ENCODE measurements at regions not wholly inside any gene's neighbourhood (a gene's known extent, or its start where the extent isn't known, plus 50 kb on each side); places are given as distances from the start of the nearest gene placed in this dataset.

DNA sequence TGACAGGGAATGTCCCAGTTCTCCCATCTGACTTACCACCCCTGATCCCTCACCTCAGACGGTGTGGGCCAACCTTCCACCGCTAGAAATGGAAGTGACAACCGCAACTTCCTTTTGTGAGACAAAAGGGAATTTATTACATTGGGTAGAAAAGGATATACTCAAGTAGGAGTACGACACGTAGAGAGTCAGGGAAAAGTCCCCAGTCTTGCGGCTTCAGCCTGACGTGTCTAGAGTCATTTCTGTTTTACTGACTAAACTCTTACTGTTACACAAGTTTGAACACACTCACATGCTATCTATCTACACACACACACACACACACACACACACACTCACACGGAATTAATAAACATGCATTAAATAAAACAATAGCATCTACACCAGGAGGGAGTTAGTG lies 178.9 kb downstream of the COPRS start:
- Mint-ChIP-seq H3K36me3 (ENCODE audit: insufficient read depth, unreplicated experiment) (no peaks in the 10 kb centered on the region), H3K27me3 (ENCODE audit: unreplicated experiment) (peaks cover 51% of the 10 kb centered on the region), H3K27ac (ENCODE audit: unreplicated experiment) (no peak overlapping the region), H3K4me1 (ENCODE audit: low read depth, unreplicated experiment) (peaks cover under 1% of the 10 kb centered on the region), H3K4me3 (ENCODE audit: low read depth, unreplicated experiment) (no peak overlapping the region), H3K9me3 (ENCODE audit: low read depth, unreplicated experiment) (no peaks in the 10 kb centered on the region)
- DNase-seq = no peak
- TF ChIP-seq CTCF (IDR thresholded peaks at IDR 0.05; ENCODE audit: unreplicated experiment) = no peak
- CTCF ChIA-PET = no interaction called here
- intact Hi-C loops (cut with micrococcal nuclease; ENCODE audit: unreplicated experiment) = no loop called here
- BruUV-seq (replicated peaks) = no TSS peak

- intact Hi-C loops (cut with micrococcal nuclease; ENCODE audit: unreplicated experiment) = no loop called here
- no peaks in the 10 kb centered on the region for H3K9me3 Mint-ChIP-seq (ENCODE audit: low read depth, unreplicated experiment)
- H3K27me3 Mint-ChIP-seq (ENCODE audit: unreplicated experiment) = peaks cover 56% of the 10 kb centered on the region
- CTCF ChIA-PET = no interaction called here
- no peak for DNase-seq
- BruUV-seq (replicated peaks) = no TSS peak
- no peak for TF ChIP-seq CTCF (IDR thresholded peaks at IDR 0.05; ENCODE audit: unreplicated experiment)
- no peaks in the 10 kb centered on the region for H3K36me3 Mint-ChIP-seq (ENCODE audit: insufficient read depth, unreplicated experiment)
- H3K4me3 Mint-ChIP-seq (ENCODE audit: low read depth, unreplicated experiment) = no peak overlapping the region
- H3K4me1 Mint-ChIP-seq (ENCODE audit: low read depth, unreplicated experiment) = peaks cover 5% of the 10 kb centered on the region
- no peak overlapping the region for H3K27ac Mint-ChIP-seq (ENCODE audit: unreplicated experiment)
Measured at GRCh38 chr17:31679667-31680066, 179.4 kb downstream of the COPRS start.

GRCh38 chr17:31678431-31678830 lies 180.6 kb downstream of the COPRS start:
- H3K27me3 Mint-ChIP-seq (ENCODE audit: unreplicated experiment) = peaks cover 59% of the 10 kb centered on the region
- H3K4me3 Mint-ChIP-seq (ENCODE audit: low read depth, unreplicated experiment) = no peak overlapping the region
- intact Hi-C loops (cut with micrococcal nuclease; ENCODE audit: unreplicated experiment) = no loop called here
- no peaks in the 10 kb centered on the region for H3K36me3 Mint-ChIP-seq (ENCODE audit: insufficient read depth, unreplicated experiment)
- H3K27ac Mint-ChIP-seq (ENCODE audit: unreplicated experiment) = no peak overlapping the region
- H3K4me1 Mint-ChIP-seq (ENCODE audit: low read depth, unreplicated experiment) = peaks cover 8% of the 10 kb centered on the region
- no peaks in the 10 kb centered on the region for H3K9me3 Mint-ChIP-seq (ENCODE audit: low read depth, unreplicated experiment)
- no peak for TF ChIP-seq CTCF (IDR thresholded peaks at IDR 0.05; ENCODE audit: unreplicated experiment)
- no peak for DNase-seq
- CTCF ChIA-PET = no interaction called here
- no TSS peak for BruUV-seq (replicated peaks)

DNA sequence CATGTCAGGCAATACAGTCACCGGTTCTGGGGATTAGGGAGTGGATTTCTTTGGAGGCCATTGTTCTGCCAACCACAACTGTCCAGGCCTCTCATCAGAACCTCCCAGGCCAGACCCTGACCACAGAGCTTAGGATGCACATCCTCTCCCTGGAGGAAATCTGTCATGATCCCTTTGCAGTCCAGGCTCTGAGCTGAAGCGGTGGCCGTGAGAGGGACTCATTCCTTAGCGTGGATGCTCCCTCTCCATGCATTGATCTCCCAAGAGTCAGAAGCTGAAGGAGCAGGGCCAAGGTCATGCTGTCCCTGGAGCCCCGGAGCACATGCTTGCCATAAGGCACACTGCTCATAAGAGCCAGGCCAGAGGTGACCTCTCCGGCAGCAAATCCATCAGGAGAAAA lies 181.4 kb downstream of the COPRS start:
- Mint-ChIP-seq H3K36me3 (ENCODE audit: insufficient read depth, unreplicated experiment) (no peaks in the 10 kb centered on the region), H3K4me1 (ENCODE audit: low read depth, unreplicated experiment) (peaks cover 8% of the 10 kb centered on the region), H3K4me3 (ENCODE audit: low read depth, unreplicated experiment) (no peak overlapping the region), H3K9me3 (ENCODE audit: low read depth, unreplicated experiment) (no peaks in the 10 kb centered on the region), H3K27ac (ENCODE audit: unreplicated experiment) (no peak overlapping the region), H3K27me3 (ENCODE audit: unreplicated experiment) (peaks cover 59% of the 10 kb centered on the region)
- CTCF ChIA-PET = interaction anchor here (0.5 kb wide), 1 partner anchor 198 kb away, joined by 4 read pairs; no protein-coding TSS in a partner anchor
- TF ChIP-seq CTCF (IDR thresholded peaks at IDR 0.05; ENCODE audit: unreplicated experiment) = no peak
- intact Hi-C loops (cut with micrococcal nuclease; ENCODE audit: unreplicated experiment) = no loop called here
- no peak for DNase-seq
- no TSS peak for BruUV-seq (replicated peaks)
